HepG2 (cell line): ENCODE measurements at regions not wholly inside any gene's neighbourhood (a gene's known extent, or its start where the extent isn't known, plus 50 kb on each side); places are given as distances from the start of the nearest gene placed in this dataset.

Experiments used
- ATAC-seq: fragments of 200-7000 bp; cut with Tn5 transposase; 3 replicates; pipeline ENCODE4 v1.9.1; 2020; ENCODE audit warnings: mild to moderate bottlenecking, moderate library complexity
- BruUV-seq: library from RNA; stranded (reverse); fragments of 400-500 nt; replicated peaks from 2 replicates; lab custom pipeline; 2021; lab: Mats Ljungman, UMichigan
- CTCF ChIA-PET: fragments of 300-600 bp; formaldehyde crosslinking; extraction: SDS; loops from one replicate; lab custom pipeline; 2021; ENCODE audit warnings: low total read pairs, inconsistent platforms, low intra/inter-chr PET ratio; lab: Yijun Ruan, JAX
- POLR2A ChIA-PET: fragments of 350-600 bp; sonication (Branson Sonifier 250); formaldehyde crosslinking; loops from one replicate; lab custom pipeline; 2020; ENCODE audit warnings: antibody characterized with exemption, inconsistent platforms; lab: Yijun Ruan, JAX
- DNase-seq: peaks from one replicate; pipeline ENCODE4 v3.0.0-alpha.2; 2015; ENCODE audit warnings: low spot score
- FAIRE-seq: peaks from 3 replicates; lab custom pipeline; 2011; peaks lifted over from hg19 to GRCh38; lab: Jason Lieb, UNC
- H2AFZ ChIP-seq: one replicate; pipeline ENCODE4 v1.6.1; 2011; ENCODE audit warnings: low read length, inconsistent platforms
- H3K27ac ChIP-seq: fragments of 300-600 bp; 3 replicates; pipeline ENCODE4 v1.8.0; 2011; ENCODE audit warnings: mixed run types, mild to moderate bottlenecking, mixed read lengths, low read length, inconsistent platforms; ENCODE audit not compliant: insufficient read depth; ENCODE audit errors: extremely low read length
- H3K27me3 ChIP-seq, 2 experiments: fragments of 200-600 bp in 1 of 2; 2 replicates in 1 of 2; 3 replicates in 1 of 2; pipeline versions ENCODE4 v1.6.0 to v1.8.0; 2011; ENCODE audit warnings: low read length in 2 of 2, mild to moderate bottlenecking in 2 of 2, moderate library complexity in 2 of 2, inconsistent platforms in 1 of 2; ENCODE audit not compliant: insufficient read depth in 2 of 2, control insufficient read depth in 1 of 2
- H3K36me3 ChIP-seq, 2 experiments: fragments of 200-600 bp in 1 of 2; replicated peaks in 1 of 2; 2 replicates in 1 of 2; 3 replicates in 1 of 2; pipeline versions ENCODE4 v1.5.1 to v1.8.0; 2011; ENCODE audit warnings: low read length in 2 of 2, inconsistent platforms in 1 of 2; ENCODE audit not compliant: insufficient read depth in 2 of 2, control insufficient read depth in 1 of 2
- H3K4me1 ChIP-seq: 2 replicates; pipeline ENCODE4 v1.5.1; 2012; ENCODE audit warnings: low read length, inconsistent platforms; ENCODE audit not compliant: insufficient read depth
- H3K4me2 ChIP-seq: 2 replicates; pipeline ENCODE4 v1.6.0; 2011; ENCODE audit warnings: low read depth, low read length, inconsistent platforms
- H3K4me3 ChIP-seq, 3 experiments: fragments of 200-600 bp in 1 of 3; sonication (generic), shearing (Covaris generic) in 1 of 3; replicated peaks in 1 of 3; 2 replicates each; pipeline ENCODE4 v1.5.1; 2011 to 2016; ENCODE audit warnings: low read length in 3 of 3, inconsistent platforms in 2 of 3, low read depth in 2 of 3, mild to moderate bottlenecking in 2 of 3, control low read depth in 1 of 3, mixed read lengths in 1 of 3; ENCODE audit not compliant: insufficient read depth in 1 of 3
- H3K79me2 ChIP-seq: one replicate; pipeline ENCODE4 v1.6.1; 2011; ENCODE audit warnings: low read length, inconsistent platforms; ENCODE audit not compliant: insufficient read depth
- H3K9ac ChIP-seq: 2 replicates; pipeline ENCODE4 v1.6.0; 2011; ENCODE audit warnings: mild to moderate bottlenecking, low read depth, low read length, inconsistent platforms; ENCODE audit not compliant: insufficient read depth
- H3K9me3 ChIP-seq: 2 replicates; pipeline ENCODE4 v1.5.1; 2012; ENCODE audit warnings: mild to moderate bottlenecking, low read length
- H4K20me1 ChIP-seq: 2 replicates; pipeline ENCODE4 v1.6.0; 2011; ENCODE audit warnings: inconsistent platforms, mild to moderate bottlenecking, low read length, moderate library complexity; ENCODE audit not compliant: insufficient read depth
- CCAR2 ChIP-seq: fragments of 200-400 bp; formaldehyde crosslinking; optimal IDR thresholded peaks from 2 replicates; pipeline ENCODE3; 2018; ENCODE audit warnings: low read depth, mild to moderate bottlenecking, low read length, moderate library complexity
- CENPX ChIP-seq: sonication (generic); formaldehyde crosslinking; IDR thresholded peaks from 2 replicates; pipeline ENCODE4 v1.9.0; 2021; ENCODE audit warnings: mild to moderate bottlenecking, missing genetic modification reagents, moderate library complexity
- HMG20B ChIP-seq: conservative IDR thresholded peaks from 2 replicates; pipeline ENCODE4 v1.6.1; 2016; ENCODE audit warnings: missing genetic modification reagents, missing compliant biosample characterization
- MXI1 ChIP-seq: IDR thresholded peaks from 3 replicates; pipeline ENCODE4 v1.6.1; 2012; ENCODE audit warnings: low read depth, low read length, inconsistent platforms, borderline replicate concordance
- MZF1 ChIP-seq: sonication (generic); formaldehyde crosslinking; IDR thresholded peaks from 2 replicates; pipeline ENCODE4 v1.8.1; 2023; ENCODE audit warnings: mild to moderate bottlenecking, missing genetic modification reagents, borderline replicate concordance
- RARG ChIP-seq: sonication (generic); formaldehyde crosslinking; IDR thresholded peaks from 2 replicates; pipeline ENCODE4 v1.4.0; 2020; ENCODE audit warnings: low read depth, mild to moderate bottlenecking, missing genetic modification reagents
- XRCC5 ChIP-seq: fragments of 200-400 bp; formaldehyde crosslinking; optimal IDR thresholded peaks from 2 replicates; pipeline ENCODE3; 2017; ENCODE audit warnings: mild to moderate bottlenecking, low read length
- ZNF260 ChIP-seq: sonication (generic); formaldehyde crosslinking; IDR thresholded peaks from 2 replicates; pipeline ENCODE4 v1.4.0; 2020; ENCODE audit warnings: missing genetic modification reagents, low read depth, mild to moderate bottlenecking, borderline replicate concordance
- ZNF431 ChIP-seq: sonication (generic); formaldehyde crosslinking; IDR thresholded peaks from 2 replicates; pipeline ENCODE4 v1.9.0; 2022; ENCODE audit warnings: missing genetic modification reagents, low read depth, mild to moderate bottlenecking, borderline replicate concordance
- ZNF703 ChIP-seq: sonication (generic); formaldehyde crosslinking; IDR thresholded peaks from 2 replicates; pipeline ENCODE4 v1.5.1; 2020; ENCODE audit warnings: missing genetic modification reagents, mild to moderate bottlenecking, moderate library complexity, borderline replicate concordance
- WGBS: methylation state at CpG from one replicate; pipeline ENCODE4 v1.1.6; 2017; ENCODE audit warnings: low lambda C conversion rate; 5-methylcytosine and 5-hydroxymethylcytosine counted together
- in situ Hi-C: cut with HindIII; loops from 2 replicates; pipeline ENCODE4 v1.10.0; 2017; ENCODE audit warnings: low pct_unique_long_range_greater_than_20kb; ENCODE audit not compliant: extremely low pct_ligation_motif_present
- intact Hi-C: fragments of 100-400 bp; cut with micrococcal nuclease; formaldehyde crosslinking; loops from one replicate; pipeline ENCODE4 v1.10.0; 2022; ENCODE audit not compliant: unreplicated experiment
- TF ChIP-seq, protein P1 (sequence below): sonication (generic); formaldehyde crosslinking; IDR thresholded peaks from 2 replicates; pipeline ENCODE4 v1.8.0; 2022; ENCODE audit warnings: missing genetic modification reagents, mild to moderate bottlenecking, inconsistent platforms, borderline replicate concordance
- TF ChIP-seq, protein P2 (sequence below): sonication (generic); formaldehyde crosslinking; conservative IDR thresholded peaks from 2 replicates; pipeline ENCODE4 v1.4.0; 2020; ENCODE audit warnings: missing genetic modification reagents
- TF ChIP-seq, protein P3 (sequence below): sonication (generic); formaldehyde crosslinking; IDR thresholded peaks from 2 replicates; pipeline ENCODE4 v1.8.0; 2022; ENCODE audit warnings: missing genetic modification reagents, mild to moderate bottlenecking, moderate library complexity, borderline replicate concordance
- TF ChIP-seq, protein P4 (sequence below): sonication (generic); formaldehyde crosslinking; conservative IDR thresholded peaks from 2 replicates; pipeline ENCODE4 v1.4.0; 2020; ENCODE audit warnings: missing genetic modification reagents

DNA sequence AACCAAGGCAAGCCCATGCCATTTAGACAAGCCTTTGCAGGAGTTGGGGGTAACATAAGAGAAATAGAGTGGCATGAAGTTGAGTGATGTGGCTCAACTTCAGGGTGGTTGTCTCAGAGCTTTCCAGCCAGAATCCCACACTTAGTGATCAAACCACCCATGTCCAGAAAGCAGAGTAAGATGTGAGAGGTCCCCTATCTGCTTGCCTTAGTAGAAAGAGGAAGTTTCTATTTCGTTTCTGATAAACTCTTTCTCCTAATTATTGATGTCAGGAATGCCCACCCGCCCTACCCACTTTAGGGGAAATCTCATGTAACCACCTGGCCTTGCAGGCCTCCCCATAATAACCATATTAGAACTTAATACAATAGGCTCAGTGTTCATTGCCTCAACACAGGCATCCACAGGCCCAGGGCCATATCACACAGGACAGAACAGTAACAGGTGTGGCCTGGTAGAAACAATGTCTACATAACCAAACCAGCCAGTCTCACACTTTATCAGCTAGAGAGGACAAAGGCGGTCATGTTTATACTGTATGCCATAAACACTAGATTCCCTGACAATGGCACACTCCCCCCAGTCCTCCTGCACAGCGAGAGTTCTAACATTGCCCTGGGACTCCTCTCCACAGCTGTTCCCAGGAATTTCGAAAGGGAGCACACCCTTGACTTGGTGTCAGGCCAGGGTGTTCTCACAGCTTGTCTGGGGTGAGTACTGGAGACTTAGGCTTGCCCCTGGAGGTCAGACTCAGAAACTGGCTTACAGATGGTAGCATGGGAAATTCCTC lies 364.4 kb downstream of the CXCL12 start:
- ATAC-seq, result no peak
- Histone ChIP-seq H3K4me2 (no peak overlapping the region), H3K27ac (no peak overlapping the region), H3K4me3 (no peak overlapping the region), H3K27me3 (peaks cover 1 to 7% of the 10 kb centered on the region in 2 experiments; a peak in 2 of 5 replicates)
- 3% methylated on average over 3 of the region's 5 CpGs for WGBS
- in situ Hi-C loops, result no loop called here
- DNase-seq, result no peak
- ChIA-PET CTCF (no interaction called here), POLR2A (no interaction called here)
- BruUV-seq, result no TSS peak
- FAIRE-seq, result no peak
- TF ChIP-seq HMG20B (CRISPR knock-in tag), result no peak
- TF ChIP-seq MXI1, result no peak
- TF ChIP-seq, protein P1, sequence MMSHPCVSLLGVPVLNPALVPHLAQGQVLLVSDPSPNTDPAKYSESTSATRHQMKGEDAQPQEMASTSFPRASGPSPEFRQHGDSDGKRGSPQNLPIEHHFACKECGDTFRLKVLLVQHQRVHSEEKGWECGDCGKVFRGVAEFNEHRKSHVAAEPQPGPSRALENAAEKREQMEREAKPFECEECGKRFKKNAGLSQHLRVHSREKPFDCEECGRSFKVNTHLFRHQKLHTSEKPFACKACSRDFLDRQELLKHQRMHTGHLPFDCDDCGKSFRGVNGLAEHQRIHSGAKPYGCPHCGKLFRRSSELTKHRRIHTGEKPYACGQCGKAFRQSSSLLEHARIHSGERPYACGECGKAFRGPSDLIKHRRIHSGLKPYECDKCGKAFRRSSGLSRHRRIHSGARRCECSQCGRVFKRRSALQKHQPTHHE, result no peak
- TF ChIP-seq, protein P2, sequence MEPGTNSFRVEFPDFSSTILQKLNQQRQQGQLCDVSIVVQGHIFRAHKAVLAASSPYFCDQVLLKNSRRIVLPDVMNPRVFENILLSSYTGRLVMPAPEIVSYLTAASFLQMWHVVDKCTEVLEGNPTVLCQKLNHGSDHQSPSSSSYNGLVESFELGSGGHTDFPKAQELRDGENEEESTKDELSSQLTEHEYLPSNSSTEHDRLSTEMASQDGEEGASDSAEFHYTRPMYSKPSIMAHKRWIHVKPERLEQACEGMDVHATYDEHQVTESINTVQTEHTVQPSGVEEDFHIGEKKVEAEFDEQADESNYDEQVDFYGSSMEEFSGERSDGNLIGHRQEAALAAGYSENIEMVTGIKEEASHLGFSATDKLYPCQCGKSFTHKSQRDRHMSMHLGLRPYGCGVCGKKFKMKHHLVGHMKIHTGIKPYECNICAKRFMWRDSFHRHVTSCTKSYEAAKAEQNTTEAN (CRISPR knock-in tag), result no peak
- no peak for TF ChIP-seq ZNF431 (CRISPR knock-in tag)
- no peak for TF ChIP-seq XRCC5
- TF ChIP-seq ZNF260 (CRISPR knock-in tag), result no peak
- TF ChIP-seq, protein P3, sequence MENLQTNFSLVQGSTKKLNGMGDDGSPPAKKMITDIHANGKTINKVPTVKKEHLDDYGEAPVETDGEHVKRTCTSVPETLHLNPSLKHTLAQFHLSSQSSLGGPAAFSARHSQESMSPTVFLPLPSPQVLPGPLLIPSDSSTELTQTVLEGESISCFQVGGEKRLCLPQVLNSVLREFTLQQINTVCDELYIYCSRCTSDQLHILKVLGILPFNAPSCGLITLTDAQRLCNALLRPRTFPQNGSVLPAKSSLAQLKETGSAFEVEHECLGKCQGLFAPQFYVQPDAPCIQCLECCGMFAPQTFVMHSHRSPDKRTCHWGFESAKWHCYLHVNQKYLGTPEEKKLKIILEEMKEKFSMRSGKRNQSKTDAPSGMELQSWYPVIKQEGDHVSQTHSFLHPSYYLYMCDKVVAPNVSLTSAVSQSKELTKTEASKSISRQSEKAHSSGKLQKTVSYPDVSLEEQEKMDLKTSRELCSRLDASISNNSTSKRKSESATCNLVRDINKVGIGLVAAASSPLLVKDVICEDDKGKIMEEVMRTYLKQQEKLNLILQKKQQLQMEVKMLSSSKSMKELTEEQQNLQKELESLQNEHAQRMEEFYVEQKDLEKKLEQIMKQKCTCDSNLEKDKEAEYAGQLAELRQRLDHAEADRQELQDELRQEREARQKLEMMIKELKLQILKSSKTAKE, result no peak
- no peak for TF ChIP-seq CENPX
- no peak for TF ChIP-seq RARG (CRISPR knock-in tag)
- no peak for TF ChIP-seq MZF1 (CRISPR knock-in tag)
- TF ChIP-seq, protein P4, sequence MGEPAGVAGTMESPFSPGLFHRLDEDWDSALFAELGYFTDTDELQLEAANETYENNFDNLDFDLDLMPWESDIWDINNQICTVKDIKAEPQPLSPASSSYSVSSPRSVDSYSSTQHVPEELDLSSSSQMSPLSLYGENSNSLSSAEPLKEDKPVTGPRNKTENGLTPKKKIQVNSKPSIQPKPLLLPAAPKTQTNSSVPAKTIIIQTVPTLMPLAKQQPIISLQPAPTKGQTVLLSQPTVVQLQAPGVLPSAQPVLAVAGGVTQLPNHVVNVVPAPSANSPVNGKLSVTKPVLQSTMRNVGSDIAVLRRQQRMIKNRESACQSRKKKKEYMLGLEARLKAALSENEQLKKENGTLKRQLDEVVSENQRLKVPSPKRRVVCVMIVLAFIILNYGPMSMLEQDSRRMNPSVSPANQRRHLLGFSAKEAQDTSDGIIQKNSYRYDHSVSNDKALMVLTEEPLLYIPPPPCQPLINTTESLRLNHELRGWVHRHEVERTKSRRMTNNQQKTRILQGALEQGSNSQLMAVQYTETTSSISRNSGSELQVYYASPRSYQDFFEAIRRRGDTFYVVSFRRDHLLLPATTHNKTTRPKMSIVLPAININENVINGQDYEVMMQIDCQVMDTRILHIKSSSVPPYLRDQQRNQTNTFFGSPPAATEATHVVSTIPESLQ (CRISPR knock-in tag), result no peak
- TF ChIP-seq ZNF703 (CRISPR knock-in tag), result no peak
- no peak for TF ChIP-seq CCAR2
- TF ChIP-seq, all 625 proteins: peak for 0
- Histone ChIP-seq H4K20me1 (no peaks in the 10 kb centered on the region), H3K4me1 (no peaks in the 10 kb centered on the region), H2AFZ (no peak overlapping the region), H3K36me3 (no peaks in the 10 kb centered on the region), H3K9ac (no peak overlapping the region), H3K79me2 (no peaks in the 10 kb centered on the region), H3K9me3 (no peaks in the 10 kb centered on the region)
- intact Hi-C loops, result no loop called here
